Activated gamma-delta T cell treated with anti-CD3 and anti-CD28 coated beads, Interleukin-2, amount 50 U/mL, for 16 hours (primary cell): ENCODE measurements at regions not wholly inside any gene's neighbourhood (a gene's known extent, or its start where the extent isn't known, plus 50 kb on each side); places are given as distances from the start of the nearest gene placed in this dataset.
"Not testable (repeated sequence)": the region's sequence is repeated elsewhere in the genome, so short reads cannot be mapped to it uniquely, and the experiment has no call there.

Experiments
- DNase-seq: peaks from one replicate; pipeline ENCODE4 v3.0.0-alpha.2; 2020; ENCODE audit warnings: low read depth

GRCh38 chr2:6139142-6139541 is 447.0 kb downstream of the SOX11 start:
- DNase-seq = no peak

GRCh38 chr2:6139916-6140315 is 447.7 kb downstream of the SOX11 start:
- DNase-seq = no peak

GRCh38 chr2:6140509-6140908 is 448.3 kb downstream of the SOX11 start:
- no peak for DNase-seq

GRCh38 chr2:6143812-6144211 is 451.6 kb downstream of the SOX11 start:
- DNase-seq = no peak

- not testable (repeated sequence) for DNase-seq
These were observed 455.0 kb downstream of the SOX11 start for GRCh38 chr2:6147215-6147614.

GRCh38 chr2:6148882-6149281 is 456.7 kb downstream of the SOX11 start:
- DNase-seq = no peak

GRCh38 chr2:6159606-6160005 is 467.4 kb downstream of the SOX11 start:
- DNase-seq = no peak

GRCh38 chr2:6163932-6164331 is 471.7 kb downstream of the SOX11 start:
- DNase-seq = no peak

- no peak for DNase-seq
These were observed 473.0 kb downstream of the SOX11 start for GRCh38 chr2:6164986-6165747.

- no peak for DNase-seq
These were observed 475.5 kb downstream of the SOX11 start for GRCh38 chr2:6167592-6168138.

- DNase-seq = no peak
These were observed 476.3 kb downstream of the SOX11 start for GRCh38 chr2:6168485-6168884.

GRCh38 chr2:6171294-6171693 is 479.1 kb downstream of the SOX11 start:
- DNase-seq = no peak

GRCh38 chr2:6177811-6178210 is 485.6 kb downstream of the SOX11 start:
- DNase-seq = no peak

- DNase-seq = no peak
These were observed 489.3 kb downstream of the SOX11 start for GRCh38 chr2:6181525-6181924.

GRCh38 chr2:6181926-6182325 is 489.7 kb downstream of the SOX11 start:
- DNase-seq = no peak

GRCh38 chr2:6183226-6183625 is 491.0 kb downstream of the SOX11 start:
- no peak for DNase-seq

- no peak for DNase-seq
These were observed 492.5 kb downstream of the SOX11 start for GRCh38 chr2:6184532-6185292.

GRCh38 chr2:6186332-6187151 is 494.4 kb downstream of the SOX11 start:
- DNase-seq = no peak

- DNase-seq = no peak
These were observed 504.3 kb downstream of the SOX11 start for GRCh38 chr2:6196449-6196848.

GRCh38 chr2:6198370-6198919 is 506.3 kb downstream of the SOX11 start:
- not testable (repeated sequence) for DNase-seq

- no peak for DNase-seq
These were observed 510.6 kb downstream of the SOX11 start for GRCh38 chr2:6202756-6203155.
